Kidney epithelial cell (primary cell): ENCODE measurements at regions not wholly inside any gene's neighbourhood (a gene's known extent, or its start where the extent isn't known, plus 50 kb on each side); places are given as distances from the start of the nearest gene placed in this dataset.

Experiments used
- DNase-seq: peaks from one replicate; pipeline ENCODE4 v3.0.0-alpha.2; 2010; ENCODE audit warnings: low read depth
- H3K27me3 ChIP-seq: 2 replicates; pipeline ENCODE4 v1.6.0; 2011; ENCODE audit warnings: low read length; ENCODE audit not compliant: control insufficient read depth, insufficient read depth
- H3K36me3 ChIP-seq: 2 replicates; pipeline ENCODE4 v1.5.1; 2011; ENCODE audit warnings: low read length; ENCODE audit not compliant: control insufficient read depth, insufficient read depth
- H3K4me3 ChIP-seq: 2 replicates; pipeline ENCODE4 v1.5.1; 2011; ENCODE audit warnings: low read depth, mild to moderate bottlenecking, control low read depth, low read length
- CTCF ChIP-seq: IDR thresholded peaks from 2 replicates; pipeline ENCODE4 v1.5.1; 2011; ENCODE audit warnings: mild to moderate bottlenecking, moderate library complexity, low read length, control low read depth, inconsistent platforms; ENCODE audit not compliant: insufficient read depth, poor library complexity, severe bottlenecking

- no peak overlapping the region for H3K4me3 ChIP-seq
- DNase-seq, result no peak
- H3K27me3 ChIP-seq, result no peaks in the 10 kb centered on the region
- no peak for TF ChIP-seq CTCF
- no peaks in the 10 kb centered on the region for H3K36me3 ChIP-seq
These were observed 53.4 kb downstream of the PTCHD4 start for GRCh38 chr6:48057601-48058000.

- TF ChIP-seq CTCF, result no peak
- Histone ChIP-seq H3K27me3 (no peaks in the 10 kb centered on the region), H3K4me3 (no peak overlapping the region), H3K36me3 (no peaks in the 10 kb centered on the region)
- no peak for DNase-seq
These were observed 62.4 kb downstream of the PTCHD4 start for GRCh38 chr6:48048451-48049146.

GRCh38 chr6:48041894-48042293 lies 69.1 kb downstream of the PTCHD4 start:
- TF ChIP-seq CTCF, result no peak

GRCh38 chr6:48037946-48038345 lies 73.1 kb downstream of the PTCHD4 start:
- Histone ChIP-seq H3K4me3 (no peak overlapping the region), H3K36me3 (no peaks in the 10 kb centered on the region), H3K27me3 (no peaks in the 10 kb centered on the region)
- no peak for TF ChIP-seq CTCF
- DNase-seq, result no peak

More at GRCh38 chr6:48041894-48042293, 69.1 kb downstream of the PTCHD4 start:
- Histone ChIP-seq H3K27me3 (no peaks in the 10 kb centered on the region), H3K36me3 (no peaks in the 10 kb centered on the region), H3K4me3 (no peak overlapping the region)
- DNase-seq, result no peak

GRCh38 chr6:48036316-48036715 lies 74.7 kb downstream of the PTCHD4 start:
- H3K4me3 ChIP-seq, result no peak overlapping the region
- peak; percentile 49 for DNase-seq
- no peaks in the 10 kb centered on the region for H3K36me3 ChIP-seq
- no peak for TF ChIP-seq CTCF
- no peaks in the 10 kb centered on the region for H3K27me3 ChIP-seq

GRCh38 chr6:48032151-48032550 lies 78.8 kb downstream of the PTCHD4 start:
- Histone ChIP-seq H3K4me3 (no peak overlapping the region), H3K27me3 (no peaks in the 10 kb centered on the region), H3K36me3 (no peaks in the 10 kb centered on the region)
- peak; percentile 23 for DNase-seq
- no peak for TF ChIP-seq CTCF
